ENCODE measurements at regions not wholly inside any gene's neighbourhood (a gene's known extent, or its start where the extent isn't known, plus 50 kb on each side); places are given as distances from the start of the nearest gene placed in this dataset.

GRCh38 chr9:1473956-1474634 is 423.9 kb downstream of the DMRT2 start:
- TF ChIP-seq CTCF (IDR thresholded peaks at IDR 0.05; ENCODE audit: borderline replicate concordance, extremely low read depth, low read length, poor library complexity, severe bottlenecking) = no peak
- no peak for TF ChIP-seq EZH2 (IDR thresholded peaks at IDR 0.05; ENCODE audit: borderline replicate concordance, low read depth, low read length, severe bottlenecking)

Data from DND-41 (cell line).